HEK293 (cell line): ENCODE measurements at regions not wholly inside any gene's neighbourhood (a gene's known extent, or its start where the extent isn't known, plus 50 kb on each side); places are given as distances from the start of the nearest gene placed in this dataset.

ENCODE experiments used
- CTCF ChIA-PET: fragments of 350-600 bp; formaldehyde crosslinking; extraction: SDS; loops from one replicate; lab custom pipeline; 2021; ENCODE audit warnings: antibody characterized with exemption; lab: Yijun Ruan, JAX
- POLR2A ChIA-PET: fragments of 300-600 bp; formaldehyde crosslinking; extraction: SDS; loops from one replicate; lab custom pipeline; 2020; ENCODE audit warnings: antibody characterized with exemption, inconsistent platforms; lab: Yijun Ruan, JAX
- H3K27ac ChIP-seq: fragments of 200-500 bp; sonication (Bioruptor generic); 2 replicates; pipeline ENCODE4 v1.5.1; 2014; ENCODE audit warnings: low read depth, low read length, control low read depth, inconsistent platforms; ENCODE audit errors: extremely low read depth
- H3K36me3 ChIP-seq, 2 experiments: fragments of 200-500 bp in 1 of 2; sonication (Bioruptor generic) in 1 of 2; 1 replicate in 1 of 2; 2 replicates in 1 of 2; pipeline ENCODE4 v1.5.1; 2014 to 2017; ENCODE audit warnings: inconsistent platforms in 2 of 2, low read length in 2 of 2; ENCODE audit not compliant: control insufficient read depth in 2 of 2, insufficient read depth in 1 of 2
- H3K4me1 ChIP-seq: fragments of 200-500 bp; sonication (Bioruptor generic); 2 replicates; pipeline ENCODE4 v1.5.1; 2014; ENCODE audit warnings: mild to moderate bottlenecking, low read length, inconsistent platforms; ENCODE audit not compliant: control insufficient read depth, insufficient read depth
- H3K4me3 ChIP-seq: 2 replicates; pipeline ENCODE4 v1.5.1; 2011; ENCODE audit warnings: low read depth, mild to moderate bottlenecking, control low read depth, low read length, moderate library complexity
- H3K9me3 ChIP-seq: fragments of 200-500 bp; sonication (Bioruptor generic); 2 replicates; pipeline ENCODE4 v1.5.1; 2014; ENCODE audit warnings: low read depth, low read length, inconsistent platforms; ENCODE audit not compliant: control insufficient read depth, insufficient read depth
- BCL11B ChIP-seq: fragments of 450-650 bp; formaldehyde crosslinking; IDR thresholded peaks from 2 replicates; pipeline ENCODE4 v1.5.1; 2016; ENCODE audit warnings: low read depth, missing biosample characterization, missing genetic modification characterization
- FEZF1 ChIP-seq: fragments of 450-650 bp; formaldehyde crosslinking; IDR thresholded peaks from 2 replicates; pipeline ENCODE4 v1.5.1; 2016; ENCODE audit warnings: missing biosample characterization, missing genetic modification characterization
- HOXC10 ChIP-seq: sonication (generic); formaldehyde crosslinking; IDR thresholded peaks from 2 replicates; pipeline ENCODE4 v1.8.1; 2023; ENCODE audit warnings: mild to moderate bottlenecking, missing genetic modification reagents
- IKZF3 ChIP-seq: fragments of 450-650 bp; IDR thresholded peaks from 2 replicates; pipeline ENCODE4 v1.5.0; 2018; ENCODE audit warnings: missing biosample characterization, mild to moderate bottlenecking, missing genetic modification characterization, moderate library complexity
- KLF9 ChIP-seq: fragments of 450-650 bp; formaldehyde crosslinking; IDR thresholded peaks from 2 replicates; pipeline ENCODE4 v1.5.1; 2016; ENCODE audit warnings: missing biosample characterization, missing genetic modification characterization, low read depth
- OVOL3 ChIP-seq: fragments of 450-650 bp; formaldehyde crosslinking; IDR thresholded peaks from 2 replicates; pipeline ENCODE4 v1.5.1; 2016; ENCODE audit warnings: missing biosample characterization, missing genetic modification characterization
- PRDM1 ChIP-seq: fragments of 450-650 bp; formaldehyde crosslinking; IDR thresholded peaks from 2 replicates; pipeline ENCODE4; 2016; ENCODE audit warnings: missing biosample characterization, missing genetic modification characterization
- PRDM6 ChIP-seq: fragments of 450-650 bp; formaldehyde crosslinking; IDR thresholded peaks from 2 replicates; pipeline ENCODE4 v1.5.1; 2017; ENCODE audit warnings: missing biosample characterization, missing genetic modification characterization
- SALL2 ChIP-seq: fragments of 450-650 bp; formaldehyde crosslinking; IDR thresholded peaks from 2 replicates; pipeline ENCODE4 v1.5.0; 2017; ENCODE audit warnings: missing biosample characterization, mild to moderate bottlenecking, missing genetic modification characterization, borderline replicate concordance
- ZBTB20 ChIP-seq: fragments of 450-650 bp; formaldehyde crosslinking; IDR thresholded peaks from 2 replicates; pipeline ENCODE4 v1.5.1; 2016; ENCODE audit warnings: missing biosample characterization, missing genetic modification characterization
- ZBTB44 ChIP-seq: fragments of 450-650 bp; IDR thresholded peaks from 2 replicates; pipeline ENCODE4 v1.5.1; 2018; ENCODE audit warnings: missing biosample characterization, mild to moderate bottlenecking, missing genetic modification characterization
- ZFHX2 ChIP-seq: fragments of 450-650 bp; formaldehyde crosslinking; conservative IDR thresholded peaks from 2 replicates; pipeline ENCODE4 v1.5.1; 2016; ENCODE audit warnings: missing biosample characterization, missing genetic modification characterization
- ZFP37 ChIP-seq: fragments of 450-650 bp; formaldehyde crosslinking; IDR thresholded peaks from 2 replicates; pipeline ENCODE4 v1.5.1; 2016; ENCODE audit warnings: missing biosample characterization, missing genetic modification characterization
- ZNF114 ChIP-seq: fragments of 450-650 bp; formaldehyde crosslinking; IDR thresholded peaks from 2 replicates; pipeline ENCODE4 v1.5.0; 2017; ENCODE audit warnings: missing biosample characterization, missing genetic modification characterization
- ZNF121 ChIP-seq: fragments of 450-650 bp; formaldehyde crosslinking; IDR thresholded peaks from 2 replicates; pipeline ENCODE4 v1.5.1; 2016; ENCODE audit warnings: missing biosample characterization, missing genetic modification characterization
- ZNF132 ChIP-seq: fragments of 450-650 bp; formaldehyde crosslinking; IDR thresholded peaks from 2 replicates; pipeline ENCODE4 v1.5.1; 2017; ENCODE audit warnings: missing biosample characterization, missing genetic modification characterization, borderline replicate concordance
- ZNF140 ChIP-seq: fragments of 450-650 bp; formaldehyde crosslinking; IDR thresholded peaks from 2 replicates; pipeline ENCODE4 v1.5.1; 2016; ENCODE audit warnings: missing biosample characterization, missing genetic modification characterization
- ZNF148 ChIP-seq: fragments of 450-650 bp; formaldehyde crosslinking; IDR thresholded peaks from 2 replicates; pipeline ENCODE4 v1.5.0; 2017; ENCODE audit warnings: missing biosample characterization, missing genetic modification characterization, borderline replicate concordance
- ZNF175 ChIP-seq: fragments of 450-650 bp; formaldehyde crosslinking; IDR thresholded peaks from 2 replicates; pipeline ENCODE4 v1.5.1; 2016; ENCODE audit warnings: missing biosample characterization, missing genetic modification characterization
- ZNF302 ChIP-seq: fragments of 450-650 bp; formaldehyde crosslinking; IDR thresholded peaks from 2 replicates; pipeline ENCODE4 v1.5.1; 2016; ENCODE audit warnings: missing biosample characterization, missing genetic modification characterization, low read depth
- ZNF341 ChIP-seq: fragments of 450-650 bp; formaldehyde crosslinking; IDR thresholded peaks from 2 replicates; pipeline ENCODE4; 2016; ENCODE audit warnings: low read depth, missing biosample characterization, missing genetic modification characterization
- ZNF37A ChIP-seq: fragments of 450-650 bp; IDR thresholded peaks from 2 replicates; pipeline ENCODE4 v1.5.1; 2018; ENCODE audit warnings: missing biosample characterization, missing genetic modification characterization
- ZNF501 ChIP-seq: fragments of 450-650 bp; formaldehyde crosslinking; IDR thresholded peaks from 2 replicates; pipeline ENCODE4 v1.5.1; 2016; ENCODE audit warnings: missing biosample characterization, missing genetic modification characterization
- ZNF560 ChIP-seq: fragments of 450-650 bp; formaldehyde crosslinking; IDR thresholded peaks from 2 replicates; pipeline ENCODE4 v1.5.1; 2017; ENCODE audit warnings: missing biosample characterization, missing genetic modification characterization, borderline replicate concordance
- ZNF571 ChIP-seq: fragments of 450-650 bp; formaldehyde crosslinking; IDR thresholded peaks from 2 replicates; pipeline ENCODE4 v1.5.0; 2017; ENCODE audit warnings: missing biosample characterization, missing genetic modification characterization
- ZNF645 ChIP-seq: fragments of 450-650 bp; formaldehyde crosslinking; IDR thresholded peaks from 2 replicates; pipeline ENCODE4; 2016; ENCODE audit warnings: missing biosample characterization, missing genetic modification characterization
- ZNF677 ChIP-seq: fragments of 450-650 bp; IDR thresholded peaks from 2 replicates; pipeline ENCODE4 v1.5.0; 2018; ENCODE audit warnings: missing biosample characterization, mild to moderate bottlenecking, missing genetic modification characterization, moderate library complexity
- ZNF704 ChIP-seq: fragments of 450-650 bp; formaldehyde crosslinking; IDR thresholded peaks from 2 replicates; pipeline ENCODE4 v1.5.1; 2016; ENCODE audit warnings: missing biosample characterization, missing genetic modification characterization

GRCh38 chr5:17379100-17379951, 118.7 kb upstream of the TAF11L2 start (continued):
- no peak for TF ChIP-seq ZNF645 (tag by site-specific recombination)
- peak; percentile 97 for TF ChIP-seq PRDM6 (tag by site-specific recombination)
- TF ChIP-seq FEZF1 (tag by site-specific recombination): peak; percentile 80
- peak; percentile 49 for TF ChIP-seq ZBTB20 (tag by site-specific recombination)
- peak; percentile 83 for TF ChIP-seq IKZF3
- TF ChIP-seq ZNF148 (tag by site-specific recombination): no peak
- TF ChIP-seq ZFP37 (tag by site-specific recombination): 0 out of 2 replicates have a peak, but pooled peaks have one; percentile 41
- TF ChIP-seq SALL2 (tag by site-specific recombination): no peak
- no peak; the same call in 1 of the 2 replicates for TF ChIP-seq HOXC10 (CRISPR knock-in tag)
- TF ChIP-seq ZNF140 (tag by site-specific recombination): no peak
- TF ChIP-seq ZNF302 (tag by site-specific recombination): no peak
- no peak for TF ChIP-seq ZNF677
- TF ChIP-seq ZNF37A (tag by site-specific recombination): peak; percentile 69
- TF ChIP-seq ZNF560: no peak
- TF ChIP-seq ZNF704 (tag by site-specific recombination): no peak
- TF ChIP-seq PRDM1 (tag by site-specific recombination): no peak
- TF ChIP-seq ZNF571: no peak
- TF ChIP-seq ZNF132 (tag by site-specific recombination): no peak
- no peak for TF ChIP-seq ZNF341 (tag by site-specific recombination)

GRCh38 chr5:17381932-17382331, 116.1 kb upstream of the TAF11L2 start:
- Histone ChIP-seq H3K9me3 (no peaks in the 10 kb centered on the region), H3K36me3 (no peaks in the 10 kb centered on the region), H3K27ac (no peak overlapping the region), H3K4me1 (peaks cover 32% of the 10 kb centered on the region), H3K4me3 (no peak overlapping the region)
- CTCF ChIA-PET: interaction anchor here (0.6 to 0.8 kb wide), 3 partner anchors 13 to 1829 kb away, joined by 3 to 4 read pairs (median 3); no protein-coding TSS in a partner anchor
- POLR2A ChIA-PET: interaction anchor here (1.1 kb wide), 1 partner anchor 234 kb away, joined by 3 read pairs; no protein-coding TSS in a partner anchor
- no peak for TF ChIP-seq ZFHX2 (tag by site-specific recombination)
- no peak for TF ChIP-seq KLF9 (tag by site-specific recombination)
- TF ChIP-seq ZNF121: no peak
- TF ChIP-seq ZNF501 (tag by site-specific recombination): no peak
- TF ChIP-seq OVOL3 (tag by site-specific recombination): no peak
- no peak for TF ChIP-seq ZNF175 (tag by site-specific recombination)
- no peak for TF ChIP-seq BCL11B
- TF ChIP-seq ZNF114 (tag by site-specific recombination): no peak
- TF ChIP-seq ZBTB44 (tag by site-specific recombination): no peak
